Stimulated activated CD8-positive, alpha-beta memory T cell treated with anti-CD3 and anti-CD28 coated beads, Interleukin-7, amount 100 ng/mL, for 24 hours (primary cell): ENCODE measurements at regions not wholly inside any gene's neighbourhood (a gene's known extent, or its start where the extent isn't known, plus 50 kb on each side); places are given as distances from the start of the nearest gene placed in this dataset.
"Not testable (repeated sequence)": the region's sequence is repeated elsewhere in the genome, so short reads cannot be mapped to it uniquely, and the experiment has no call there.

ENCODE experiments used
- DNase-seq: peaks from one replicate; pipeline ENCODE4 v3.0.0-alpha.2; 2020; ENCODE audit warnings: low read depth

DNA sequence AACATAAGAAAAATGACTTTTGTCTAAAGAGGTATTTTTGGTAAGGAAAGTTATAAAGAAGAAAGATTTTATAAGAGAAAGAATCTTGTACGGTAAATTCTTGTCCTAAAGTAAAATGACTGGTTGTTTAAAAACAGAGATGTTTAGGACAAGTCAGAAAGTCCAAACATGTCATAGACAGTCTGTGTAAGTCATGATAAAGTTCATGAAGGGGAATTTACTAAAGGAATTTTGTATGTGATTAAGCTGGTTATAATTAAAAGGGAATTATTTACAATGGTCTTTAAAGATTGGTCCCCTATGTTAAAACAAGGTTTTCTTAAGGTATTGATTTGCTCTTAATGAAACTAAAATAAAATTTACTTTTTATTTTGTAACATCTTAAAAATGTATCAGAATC, 269.4 kb upstream of the CCDC196 start:
- no peak for DNase-seq

DNA sequence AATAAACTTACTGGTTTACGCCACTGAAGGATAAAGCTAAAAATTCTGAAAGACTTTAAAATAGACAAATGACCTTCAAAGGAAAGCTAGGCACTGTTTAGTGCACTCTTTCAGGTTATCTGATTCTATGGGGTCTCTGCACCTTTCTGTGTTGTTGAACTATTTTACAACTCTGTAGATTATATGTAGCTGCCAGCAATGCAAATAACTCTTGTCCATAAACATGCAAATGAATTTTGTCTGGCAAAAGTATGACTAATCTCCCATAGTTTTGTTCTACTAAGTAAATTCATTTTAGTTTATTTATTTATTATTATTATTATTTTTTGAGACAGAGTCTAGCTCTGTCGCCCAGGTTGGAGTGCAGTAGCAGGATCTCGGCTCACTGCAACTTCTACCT, 266.3 kb upstream of the CCDC196 start:
- no peak for DNase-seq

DNA sequence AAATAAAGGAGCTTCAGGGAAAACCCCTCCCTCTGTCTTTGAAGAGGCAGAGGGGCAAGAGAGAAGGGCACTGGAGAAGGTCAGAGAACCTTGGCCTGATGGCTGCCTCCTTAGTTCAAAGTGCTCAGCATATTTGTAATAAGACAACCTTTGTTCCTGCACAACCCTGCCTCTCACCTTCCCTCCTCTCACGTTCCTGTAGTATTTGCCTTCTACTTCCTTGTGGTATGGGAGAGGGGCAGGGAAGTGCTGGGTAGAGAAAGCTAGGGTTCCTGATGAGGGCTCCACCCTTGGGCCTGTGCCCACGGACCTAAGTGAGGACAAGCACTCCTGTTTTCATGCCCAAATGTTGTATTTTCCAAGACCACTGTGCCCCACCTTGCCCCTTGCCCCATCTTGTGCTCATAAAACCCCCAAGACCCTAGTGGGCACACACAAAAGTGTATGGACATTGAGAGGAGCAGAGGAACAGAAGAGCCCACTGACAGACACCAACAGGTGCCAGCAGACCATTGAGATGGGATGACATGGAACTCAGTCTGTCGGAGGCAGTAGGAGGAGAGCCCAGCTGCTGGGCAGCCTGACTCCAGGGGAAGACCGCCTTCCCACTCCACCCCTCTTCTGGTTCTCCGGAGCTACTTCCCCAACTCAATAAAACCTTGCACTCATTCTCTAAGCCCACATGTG, 261.5 kb upstream of the CCDC196 start:
- no peak for DNase-seq

DNA sequence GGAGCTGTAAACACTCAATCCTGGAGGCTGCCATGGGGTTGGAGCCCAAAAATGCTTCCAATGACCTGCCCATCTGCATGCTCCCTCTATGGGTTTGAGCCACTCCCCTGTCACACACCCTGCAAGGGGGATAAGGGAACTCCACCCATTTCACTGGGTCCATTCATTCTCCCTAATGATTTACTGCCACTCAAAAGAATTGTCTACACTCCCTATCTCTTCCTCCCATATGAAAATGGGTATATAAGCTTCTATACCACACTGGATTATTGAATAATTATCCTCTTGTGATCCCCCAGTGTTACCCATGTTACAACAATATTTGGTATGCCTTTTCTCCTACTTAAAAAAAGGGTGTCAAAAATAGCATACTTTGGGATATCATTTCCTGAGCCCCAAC, 260.8 kb upstream of the CCDC196 start:
- DNase-seq = no peak

DNA sequence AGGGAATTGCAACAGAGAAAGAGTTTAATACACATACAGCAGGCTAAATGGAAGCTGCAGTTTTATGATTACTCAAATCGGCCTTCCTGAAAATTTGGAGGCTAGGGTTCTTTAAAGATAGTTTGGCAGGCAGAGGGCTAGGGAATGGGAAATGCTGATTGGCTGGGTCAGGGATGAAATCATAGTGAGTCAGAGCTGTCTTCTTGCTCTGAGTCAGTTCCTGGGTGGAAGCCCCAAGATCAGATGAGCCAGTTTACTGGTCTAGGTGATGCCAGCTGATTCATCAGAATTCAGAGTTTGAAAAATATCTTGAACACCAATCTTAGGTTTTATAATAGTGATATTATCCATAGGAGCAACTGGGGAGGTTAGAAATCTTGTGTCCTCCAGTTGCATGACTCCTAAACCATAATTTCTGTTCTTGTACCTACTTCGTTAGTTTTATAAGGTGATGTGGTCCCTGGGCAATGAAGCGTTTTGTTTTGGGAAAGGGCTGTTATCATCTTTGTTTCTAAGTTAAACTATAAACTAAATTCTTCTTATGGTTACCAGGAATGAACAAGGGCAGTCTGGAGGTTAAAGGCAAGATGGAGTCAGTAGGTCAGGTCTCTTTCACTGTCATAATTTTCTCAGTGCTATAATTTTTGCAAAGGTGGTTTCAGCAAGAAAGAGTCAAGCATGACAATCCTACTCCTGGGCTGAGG, 257.8 kb upstream of the CCDC196 start:
- DNase-seq = no peak

DNA sequence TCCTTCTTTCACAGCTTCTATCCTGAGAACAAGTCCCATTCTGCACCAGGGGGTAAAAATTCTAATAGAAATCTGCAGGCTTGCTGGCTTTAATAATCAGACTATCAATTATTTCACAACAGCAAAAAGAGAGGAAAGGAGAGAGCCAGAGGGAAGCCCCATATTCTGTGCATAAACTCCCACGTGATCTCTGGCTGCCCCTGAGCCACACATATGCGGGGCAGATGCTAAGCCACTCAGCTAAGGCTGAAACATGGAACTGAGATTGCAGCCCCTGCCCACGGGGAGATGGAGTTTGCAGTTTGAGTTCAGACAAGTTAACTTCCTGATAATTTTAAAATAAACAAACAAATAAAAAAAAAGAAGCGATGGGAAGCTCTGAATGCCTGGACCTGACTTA, 254.4 kb upstream of the CCDC196 start:
- no peak for DNase-seq

DNA sequence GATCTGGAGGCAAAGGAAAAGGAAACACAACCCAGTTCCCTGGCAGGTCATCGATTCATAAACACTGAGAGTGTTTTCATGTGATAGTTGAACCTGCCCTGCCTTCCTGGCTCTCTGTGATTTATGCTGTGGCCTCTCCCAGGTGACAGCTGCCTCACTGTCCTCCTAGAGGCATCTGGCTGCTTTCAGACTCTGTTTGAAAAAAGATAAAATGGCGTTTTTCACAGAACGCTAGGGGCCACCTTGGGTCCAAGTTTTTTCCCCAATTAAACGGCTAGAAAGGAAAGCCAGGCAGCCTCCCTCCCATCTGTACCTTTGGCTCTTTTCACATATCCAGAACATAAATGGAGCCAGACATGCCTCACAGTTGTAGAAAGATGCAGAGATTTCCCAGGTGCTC, 252.6 kb upstream of the CCDC196 start:
- DNase-seq = no peak

DNA sequence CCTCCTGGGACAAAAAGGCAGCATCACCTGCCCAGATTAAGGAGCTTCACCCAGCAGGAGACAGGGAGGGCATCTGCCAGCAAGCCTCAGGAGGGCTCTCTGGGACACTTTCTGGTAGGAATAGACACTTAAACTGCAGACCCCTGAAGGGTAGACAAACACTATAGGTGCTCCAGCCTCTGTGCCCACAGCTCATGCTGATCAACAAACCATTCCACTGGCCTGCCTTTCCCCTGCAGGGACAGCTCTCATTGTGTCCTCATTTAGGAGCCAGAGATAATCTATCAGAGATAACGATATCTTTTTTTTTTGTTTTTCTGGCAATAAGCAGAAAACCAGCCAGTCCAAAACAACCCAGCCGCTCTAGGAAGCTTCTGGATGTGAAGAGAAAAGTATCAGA, 251.8 kb upstream of the CCDC196 start:
- DNase-seq = no peak

DNA sequence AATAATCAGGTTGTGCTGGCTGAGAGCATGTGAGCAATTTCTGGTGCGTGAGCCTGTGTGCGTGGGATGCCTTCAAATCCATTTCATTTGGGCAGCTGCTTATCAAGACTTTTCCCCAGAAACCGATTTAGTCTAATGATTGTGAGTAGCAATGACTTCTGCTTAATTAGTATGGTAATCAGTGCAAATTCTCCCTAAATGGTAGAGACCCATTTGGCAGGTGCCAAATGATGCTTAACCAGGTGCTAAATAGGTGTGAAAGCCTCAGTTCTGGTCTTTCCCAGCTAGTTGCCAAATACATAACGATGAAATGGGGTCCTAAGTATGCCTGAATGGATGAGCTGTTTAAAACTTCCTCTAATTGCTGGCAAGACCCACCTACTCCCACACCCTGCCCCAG, 248.4 kb upstream of the CCDC196 start:
- no peak for DNase-seq

DNA sequence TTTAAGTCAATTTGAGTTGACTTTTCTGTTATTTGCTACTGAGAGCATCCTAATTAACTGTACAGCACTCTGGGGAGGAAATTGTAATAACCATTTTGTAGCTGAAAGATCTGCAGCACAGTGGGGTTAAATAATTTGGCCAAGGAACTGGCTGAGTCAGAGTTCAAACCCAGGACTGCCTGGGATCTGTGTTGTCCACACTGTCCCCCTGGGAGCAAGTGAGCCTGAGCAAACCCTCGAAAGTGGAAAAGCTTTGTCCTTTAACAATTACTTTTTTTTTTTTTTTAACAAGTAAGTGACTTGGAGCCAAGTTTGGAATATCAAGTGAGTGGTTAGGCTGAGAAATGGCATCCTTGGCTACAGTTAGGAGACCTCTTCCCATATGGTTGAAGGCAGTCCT, 247.2 kb upstream of the CCDC196 start:
- no peak for DNase-seq

DNA sequence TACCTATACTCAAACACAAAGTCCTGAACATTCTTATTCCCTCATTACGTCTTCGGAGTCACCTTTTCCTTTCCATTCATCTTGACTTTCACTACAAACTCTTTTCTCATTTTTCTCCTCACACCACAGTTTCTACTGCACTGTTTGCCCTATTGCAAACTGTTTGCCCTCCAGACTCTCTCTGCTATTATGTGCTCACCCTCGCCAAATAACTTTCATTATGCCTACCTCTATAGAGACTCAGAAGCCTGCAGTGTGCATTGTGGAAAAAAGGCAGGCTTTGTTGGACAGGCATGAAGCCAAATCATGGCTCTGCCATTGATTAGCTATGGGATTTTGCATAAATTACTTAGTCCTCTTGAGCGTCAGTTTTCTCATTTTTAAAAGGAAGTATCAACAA, 246.6 kb upstream of the CCDC196 start:
- DNase-seq = no peak

DNA sequence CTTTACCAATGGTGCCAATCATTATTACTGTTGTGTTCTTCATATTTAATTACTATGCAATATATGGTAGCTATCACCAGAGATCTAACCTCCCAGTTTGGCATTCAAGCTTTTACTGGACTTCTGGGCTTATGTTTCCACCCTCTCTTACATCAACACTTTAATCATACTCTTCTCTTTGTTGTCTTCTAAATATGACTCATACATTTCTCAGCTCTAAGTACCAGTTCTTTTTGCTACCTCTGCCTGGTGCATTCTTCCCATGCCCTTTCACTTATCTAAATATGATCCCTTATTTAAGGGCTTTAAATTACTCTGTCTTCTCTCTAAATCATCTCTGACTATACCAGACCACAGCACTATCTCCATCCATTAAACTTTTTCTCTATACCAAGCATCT, 246.1 kb upstream of the CCDC196 start:
- DNase-seq = no peak

DNA sequence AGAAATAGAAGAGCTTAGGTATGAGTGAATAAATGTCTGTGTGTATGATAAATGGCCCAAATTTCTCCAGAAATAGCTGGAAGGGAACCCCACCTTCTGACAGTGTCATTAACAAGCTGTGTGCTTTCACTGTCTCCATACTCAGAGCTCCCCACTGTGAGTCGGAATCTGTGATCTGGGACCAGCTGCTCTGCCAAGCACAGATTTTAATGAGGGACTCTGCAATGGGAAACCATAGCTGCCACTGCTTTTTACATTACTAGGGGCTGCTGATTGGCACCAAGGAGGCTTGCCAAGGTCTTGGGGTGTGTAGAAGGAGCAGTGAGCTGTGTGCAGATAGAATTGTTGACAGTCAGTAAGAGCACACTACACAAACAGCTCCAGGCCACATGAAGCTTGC, 244.2 kb upstream of the CCDC196 start:
- no peak for DNase-seq

DNA sequence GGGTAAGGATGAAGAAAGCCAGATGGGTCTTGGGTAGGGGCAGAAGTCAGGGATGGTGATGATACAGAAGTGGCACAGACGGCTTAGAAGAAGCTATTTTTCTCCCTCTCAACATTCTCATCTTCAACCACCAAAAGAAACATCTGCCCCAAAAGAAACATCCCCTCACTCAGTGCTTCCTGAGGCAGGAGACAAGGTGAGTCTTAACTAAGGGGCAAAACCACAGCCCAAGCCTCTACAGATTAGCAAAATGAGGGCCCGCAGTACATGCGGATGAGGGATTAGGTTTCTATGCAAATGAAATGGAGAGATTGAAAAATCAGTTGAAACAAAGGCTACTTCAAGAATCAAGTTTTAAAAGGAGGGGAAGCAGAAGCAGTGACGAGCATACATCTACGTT, 241.3 kb upstream of the CCDC196 start:
- DNase-seq = no peak

DNA sequence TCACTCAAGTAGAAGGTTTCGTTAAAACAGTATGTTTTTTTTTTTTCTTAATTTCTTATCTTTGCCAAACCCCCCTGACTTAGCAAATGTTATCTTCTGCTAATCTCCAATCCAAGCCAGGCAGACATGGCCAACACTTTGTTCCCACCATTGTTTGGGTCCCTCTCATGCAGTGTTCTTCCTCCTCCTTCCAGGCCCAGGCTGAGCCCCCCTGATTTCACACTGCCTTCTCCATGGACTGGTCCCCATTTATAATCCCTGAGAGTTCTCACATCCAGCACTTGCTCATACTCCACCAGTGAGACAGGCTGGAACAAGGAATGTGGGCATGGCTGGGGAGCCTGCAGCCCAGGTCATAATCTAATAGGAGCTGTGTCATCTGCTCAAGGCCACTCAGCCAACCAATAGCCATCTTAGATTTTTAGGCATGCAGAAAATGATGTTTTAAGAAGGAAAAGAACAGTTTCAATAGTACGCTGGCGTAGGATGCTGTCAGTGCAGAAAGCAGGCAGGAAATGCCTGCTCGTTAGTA, 238.4 kb upstream of the CCDC196 start:
- DNase-seq = no peak

DNA sequence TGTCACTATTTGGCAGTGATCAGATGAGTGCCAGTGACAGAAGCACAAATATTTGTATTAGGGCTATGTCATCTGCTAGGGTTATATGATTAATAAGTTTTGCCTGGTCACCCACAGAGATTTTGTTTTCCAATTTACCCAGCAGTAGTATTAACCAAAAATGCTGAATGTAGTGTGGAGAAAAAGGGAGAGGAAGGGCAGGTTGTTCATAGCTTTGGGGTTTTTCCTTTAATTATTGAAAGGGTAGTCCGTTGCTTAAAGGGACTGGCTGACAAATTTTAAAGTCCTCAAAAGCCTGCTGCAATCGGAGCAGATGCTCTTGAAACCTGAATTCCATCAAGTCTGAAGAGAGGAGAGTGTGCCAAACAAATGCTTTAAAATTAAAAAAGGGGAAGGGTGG, 237.9 kb upstream of the CCDC196 start:
- DNase-seq = no peak

DNA sequence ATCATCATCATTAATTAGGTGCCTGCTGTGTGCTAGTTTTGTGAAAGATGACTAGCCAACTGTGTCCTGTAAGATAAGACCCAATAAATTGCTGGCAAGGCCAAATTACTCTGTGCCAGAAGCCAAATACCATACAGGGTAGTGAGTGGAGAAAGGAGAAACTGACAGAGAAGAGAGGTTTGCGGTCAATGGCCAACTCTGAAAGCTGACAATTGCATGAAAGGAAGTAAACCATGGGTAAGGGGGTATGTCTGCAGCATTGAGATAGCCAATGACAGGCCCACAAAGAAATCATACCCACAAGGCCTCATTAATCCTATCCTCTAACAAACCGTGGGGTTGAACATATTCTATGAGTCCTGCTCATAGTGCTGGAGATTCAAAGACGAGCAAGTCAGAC, 236.6 kb upstream of the CCDC196 start:
- no peak for DNase-seq

DNA sequence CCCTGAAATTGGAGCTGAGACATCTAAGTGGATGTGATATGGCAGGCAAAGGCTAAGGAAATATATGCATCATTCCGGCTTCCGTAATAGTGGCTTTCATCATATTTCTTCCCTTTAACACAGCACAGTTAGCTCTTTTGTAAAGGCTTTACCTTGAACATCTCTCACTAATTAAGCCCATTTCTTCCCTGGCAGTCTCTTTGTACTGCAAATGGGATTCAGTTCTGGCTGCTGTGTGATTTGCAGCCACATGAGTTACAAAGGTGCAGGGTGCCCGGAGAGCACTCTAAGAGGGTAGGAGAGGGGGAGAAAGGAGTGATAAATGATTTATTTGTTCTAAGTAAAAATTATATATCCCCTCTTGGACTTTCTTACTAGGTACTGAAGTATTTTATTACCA, 232.1 kb upstream of the CCDC196 start:
- DNase-seq = no peak

DNA sequence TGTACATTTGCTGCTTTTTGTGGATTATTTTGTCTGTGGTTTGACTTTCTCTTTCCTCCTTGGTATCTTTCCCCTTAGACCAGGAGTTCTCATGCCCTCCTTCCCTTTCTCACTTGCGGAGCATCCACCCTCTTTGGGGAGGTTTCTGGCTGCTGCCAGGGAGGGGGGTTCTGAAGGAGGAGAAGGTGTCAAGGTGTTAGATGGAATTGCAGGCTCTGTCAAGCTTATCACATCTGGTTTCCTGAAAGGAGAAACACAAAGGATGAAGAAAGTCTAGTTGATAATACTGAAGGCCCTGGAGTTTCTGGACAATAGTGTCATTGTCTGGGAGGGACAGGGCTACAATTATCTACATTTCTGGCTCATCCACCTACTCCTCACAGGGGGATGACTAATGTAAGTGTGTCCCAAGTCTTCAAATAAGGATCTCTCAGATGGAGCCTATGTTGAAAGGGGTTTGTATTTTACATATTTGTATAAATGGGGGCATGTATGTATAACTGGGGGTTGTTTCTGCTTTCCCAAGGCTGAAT, 217.3 kb upstream of the CCDC196 start:
- no peak for DNase-seq

DNA sequence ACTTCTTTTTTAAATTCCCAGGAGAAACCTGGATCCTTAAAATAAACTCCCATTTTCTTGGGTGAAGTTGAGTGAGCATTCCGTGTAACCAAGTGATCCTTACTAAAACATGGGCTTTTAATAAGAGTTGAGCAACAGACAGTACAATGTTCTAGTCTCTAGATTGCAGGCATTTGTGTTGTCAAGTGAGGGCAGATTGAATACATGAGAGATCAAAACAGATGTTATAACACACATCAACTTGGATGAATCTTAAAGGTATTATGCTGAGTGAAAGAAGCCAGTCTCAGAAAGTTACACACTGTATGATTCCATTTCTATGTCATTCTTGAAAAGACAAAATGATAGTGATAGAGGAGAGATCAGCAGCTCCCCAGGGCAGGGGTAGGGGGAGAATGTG, 213.9 kb upstream of the CCDC196 start:
- DNase-seq = no peak

DNA sequence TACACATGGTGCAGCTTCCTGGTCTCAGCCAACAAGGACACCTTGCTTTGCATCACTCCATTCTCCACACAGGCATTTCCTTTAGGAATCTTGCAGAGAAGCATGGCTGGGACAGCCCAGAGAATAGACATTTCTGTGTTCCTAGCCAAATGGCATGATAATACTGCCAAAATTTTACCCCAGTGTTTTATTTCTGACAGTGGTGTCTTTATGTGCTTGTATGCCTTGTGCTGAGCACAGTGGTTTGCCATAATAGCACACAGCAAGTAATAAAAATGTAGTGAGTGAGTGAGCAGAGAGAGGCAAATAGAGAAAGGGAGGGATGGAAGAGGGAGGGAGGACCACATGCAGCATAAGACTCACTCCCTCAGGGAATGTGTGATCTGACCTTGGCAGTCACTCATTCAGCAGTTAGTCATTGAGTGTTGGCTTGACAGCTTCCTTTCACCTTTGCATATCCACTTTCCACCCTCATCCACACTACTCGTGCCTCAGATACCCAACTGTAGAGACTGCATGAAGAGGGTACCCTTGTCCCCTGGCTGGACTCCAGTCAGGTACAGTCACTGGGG, 212.8 kb upstream of the CCDC196 start:
- DNase-seq = no peak

DNA sequence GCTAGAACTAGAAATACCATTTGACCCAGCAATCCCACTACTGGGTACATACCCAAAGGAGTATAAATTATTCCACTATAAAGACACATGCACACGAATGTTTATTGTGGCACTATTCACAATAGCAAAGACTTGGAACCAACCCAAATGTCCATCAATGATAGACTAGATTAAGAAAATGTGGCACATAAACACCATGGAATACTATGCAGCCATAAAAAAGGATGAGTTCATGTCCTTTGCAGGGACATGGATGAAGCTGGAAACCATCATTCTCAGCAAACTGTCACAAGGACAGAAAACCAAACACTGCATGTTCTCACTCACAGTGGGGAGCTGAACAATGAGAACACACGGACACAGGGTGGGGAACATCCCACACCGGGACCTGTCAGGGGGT, 207.8 kb upstream of the CCDC196 start:
- not testable (repeated sequence) for DNase-seq

DNA sequence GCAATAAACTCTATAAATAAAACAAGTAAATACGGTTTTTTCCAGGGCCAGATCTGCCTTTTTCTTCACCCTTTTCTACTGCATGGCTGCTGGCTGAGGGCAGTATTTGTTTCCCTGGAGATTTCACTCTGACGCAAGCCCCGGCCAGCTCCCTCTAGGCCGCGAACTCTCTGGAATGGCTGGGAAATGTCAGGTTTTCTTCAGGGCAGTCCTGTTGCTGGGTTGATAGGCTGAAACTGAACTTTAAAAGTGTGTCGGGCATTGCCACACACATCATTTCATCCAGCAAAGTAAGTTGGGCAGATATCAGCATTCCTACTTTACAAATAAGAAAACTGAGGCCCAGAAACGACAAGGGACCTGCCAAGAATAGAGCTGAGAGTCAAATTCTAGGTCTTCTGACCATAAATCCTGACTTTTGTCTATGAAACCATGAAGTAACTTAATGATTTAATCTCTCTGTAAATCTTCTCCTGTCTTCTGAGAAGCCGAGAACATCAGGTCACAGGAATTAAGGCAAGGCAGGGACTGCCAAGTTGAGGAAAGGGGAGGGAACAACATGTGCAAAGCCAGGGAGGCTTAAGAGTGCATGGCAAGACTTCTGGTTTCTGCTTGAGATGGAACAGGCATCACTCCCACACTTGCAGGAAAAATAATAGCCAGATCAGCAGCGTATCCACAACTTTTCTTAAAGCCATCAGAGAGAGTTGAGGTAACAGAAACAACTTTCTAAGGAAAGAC, 205.0 kb upstream of the CCDC196 start:
- DNase-seq = no peak
